Mucosa of stomach (tissue), 1 donor: ENCODE measurements at regions not wholly inside any gene's neighbourhood (a gene's known extent, or its start where the extent isn't known, plus 50 kb on each side); places are given as distances from the start of the nearest gene placed in this dataset.

ENCODE experiments used
- H3K27me3 ChIP-seq: one replicate; pipeline ENCODE4 v1.7.0; 2013; ENCODE audit warnings: mild to moderate bottlenecking, low read length; ENCODE audit not compliant: control insufficient read depth, insufficient read depth
- H3K36me3 ChIP-seq: one replicate; pipeline ENCODE4 v1.7.0; 2013; ENCODE audit warnings: low read length; ENCODE audit not compliant: control insufficient read depth, insufficient read depth
- H3K4me1 ChIP-seq: one replicate; pipeline ENCODE4 v1.7.0; 2013; ENCODE audit warnings: mild to moderate bottlenecking, low read length; ENCODE audit not compliant: control insufficient read depth, insufficient read depth
- H3K4me3 ChIP-seq: one replicate; pipeline ENCODE4 v1.7.0; 2013; ENCODE audit warnings: low read length
- H3K9ac ChIP-seq: one replicate; pipeline ENCODE4 v1.7.0; 2013; ENCODE audit warnings: mild to moderate bottlenecking, low read length, moderate library complexity
- H3K9me3 ChIP-seq: one replicate; pipeline ENCODE4 v1.7.0; 2013; ENCODE audit warnings: mild to moderate bottlenecking, low read length, moderate library complexity; ENCODE audit not compliant: control insufficient read depth
- donor health status: Pancreatic carcinoma.

DNA sequence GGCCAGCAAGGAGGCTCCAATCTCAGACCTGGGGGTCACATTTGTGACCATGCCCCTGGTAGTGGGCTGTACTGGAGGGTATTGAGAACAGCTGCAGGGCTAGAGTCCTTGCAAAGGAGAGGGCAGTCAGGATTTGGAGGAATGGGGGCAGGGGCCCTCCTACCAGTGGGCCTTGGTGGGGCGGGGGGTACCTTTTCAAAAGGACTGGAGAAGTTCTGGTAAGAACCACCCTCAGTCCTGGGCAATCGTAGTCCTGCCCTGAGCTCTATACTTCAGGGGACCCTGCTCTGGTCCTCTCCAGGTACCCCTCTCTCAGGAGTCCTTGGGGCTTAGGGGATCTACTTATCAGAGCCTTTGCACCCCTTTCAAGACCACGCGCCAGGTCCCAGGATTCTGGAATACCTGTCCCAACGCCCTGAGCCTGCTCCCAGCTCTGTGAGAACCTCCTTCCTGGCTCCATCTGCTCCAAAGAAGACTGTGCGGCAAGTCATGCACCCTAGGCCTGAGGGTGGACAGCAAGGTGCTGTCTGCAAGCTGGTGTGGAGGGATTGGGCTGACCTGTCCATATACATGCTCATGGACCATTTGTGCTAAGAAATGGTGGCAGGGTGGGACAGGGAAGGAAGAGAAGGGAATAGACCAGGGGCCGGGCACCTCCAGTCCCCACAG, 134.1 kb upstream of the EEPD1 start:
- no peaks in the 10 kb centered on the region for H3K9me3 ChIP-seq
- H3K4me3 ChIP-seq: no peak overlapping the region
- H3K27me3 ChIP-seq: no peaks in the 10 kb centered on the region
- no peaks in the 10 kb centered on the region for H3K36me3 ChIP-seq
- H3K9ac ChIP-seq: no peak overlapping the region
- no peaks in the 10 kb centered on the region for H3K4me1 ChIP-seq

DNA sequence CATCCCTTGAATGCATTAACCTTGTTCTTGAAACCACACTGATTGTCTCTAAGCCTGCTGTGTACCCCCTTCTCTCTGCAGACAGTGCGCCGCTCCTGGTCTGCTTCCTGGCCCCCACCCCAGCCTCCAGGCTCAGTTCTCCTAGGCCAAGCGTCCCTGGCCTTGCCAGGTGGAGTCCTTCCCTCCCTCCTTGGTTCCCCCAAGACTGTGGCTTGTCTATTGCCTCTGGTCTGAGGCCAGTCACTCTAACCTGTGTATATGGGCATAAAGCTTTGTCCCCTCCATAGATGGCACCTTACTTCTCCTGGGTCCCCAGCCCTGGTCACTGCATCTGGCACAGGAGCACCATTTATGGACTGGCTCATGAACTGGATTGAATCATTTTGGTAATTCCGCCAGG, 133.5 kb upstream of the EEPD1 start:
- Histone ChIP-seq H3K27me3 (no peaks in the 10 kb centered on the region), H3K4me1 (no peaks in the 10 kb centered on the region), H3K36me3 (no peaks in the 10 kb centered on the region), H3K9me3 (no peaks in the 10 kb centered on the region), H3K9ac (no peak overlapping the region), H3K4me3 (no peak overlapping the region)

DNA sequence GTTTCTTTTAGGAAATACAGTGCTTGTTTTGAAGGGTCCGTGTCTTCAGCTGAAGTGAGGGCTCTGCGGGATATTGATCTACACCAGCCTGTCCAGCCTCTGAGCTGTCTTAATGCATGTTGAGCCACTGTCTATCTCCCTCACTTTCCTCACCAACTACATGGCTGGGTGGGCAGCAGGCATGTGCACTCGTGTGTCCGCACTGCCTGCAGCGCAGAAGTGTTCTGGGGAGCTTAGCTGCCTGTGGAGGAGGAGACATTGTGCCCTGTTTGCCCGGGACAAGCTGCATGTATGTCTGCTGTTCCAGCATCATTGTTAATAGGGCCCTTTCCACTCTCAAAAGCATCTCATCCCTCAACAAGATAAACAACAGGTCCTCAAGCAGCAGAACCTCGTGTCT, 133.1 kb upstream of the EEPD1 start:
- no peak overlapping the region for H3K9ac ChIP-seq
- H3K9me3 ChIP-seq: no peaks in the 10 kb centered on the region
- no peak overlapping the region for H3K4me3 ChIP-seq
- no peaks in the 10 kb centered on the region for H3K27me3 ChIP-seq
- H3K36me3 ChIP-seq: no peaks in the 10 kb centered on the region
- no peaks in the 10 kb centered on the region for H3K4me1 ChIP-seq

DNA sequence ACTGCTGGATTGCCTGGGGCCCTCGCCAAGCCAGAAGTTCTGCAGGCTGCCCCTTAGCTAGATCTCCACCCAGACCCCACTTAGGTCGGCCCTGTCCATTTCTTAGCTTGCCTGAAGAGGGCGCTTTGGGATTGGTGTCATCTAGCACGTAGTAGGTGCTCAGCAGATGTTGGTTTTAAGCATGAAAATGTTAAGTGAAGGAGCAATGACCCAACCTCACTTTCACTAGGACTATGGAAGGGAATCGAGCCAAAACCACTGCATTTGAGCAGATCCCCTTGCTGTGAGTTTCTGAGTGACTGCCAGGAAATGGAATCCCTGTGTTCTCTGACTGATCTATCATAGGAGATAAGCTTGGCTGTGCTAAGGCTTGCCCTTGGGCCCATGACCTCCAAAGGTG, 131.7 kb upstream of the EEPD1 start:
- H3K36me3 ChIP-seq: no peaks in the 10 kb centered on the region
- H3K4me1 ChIP-seq: no peaks in the 10 kb centered on the region
- H3K4me3 ChIP-seq: no peak overlapping the region
- no peaks in the 10 kb centered on the region for H3K27me3 ChIP-seq
- no peaks in the 10 kb centered on the region for H3K9me3 ChIP-seq
- H3K9ac ChIP-seq: no peak overlapping the region

DNA sequence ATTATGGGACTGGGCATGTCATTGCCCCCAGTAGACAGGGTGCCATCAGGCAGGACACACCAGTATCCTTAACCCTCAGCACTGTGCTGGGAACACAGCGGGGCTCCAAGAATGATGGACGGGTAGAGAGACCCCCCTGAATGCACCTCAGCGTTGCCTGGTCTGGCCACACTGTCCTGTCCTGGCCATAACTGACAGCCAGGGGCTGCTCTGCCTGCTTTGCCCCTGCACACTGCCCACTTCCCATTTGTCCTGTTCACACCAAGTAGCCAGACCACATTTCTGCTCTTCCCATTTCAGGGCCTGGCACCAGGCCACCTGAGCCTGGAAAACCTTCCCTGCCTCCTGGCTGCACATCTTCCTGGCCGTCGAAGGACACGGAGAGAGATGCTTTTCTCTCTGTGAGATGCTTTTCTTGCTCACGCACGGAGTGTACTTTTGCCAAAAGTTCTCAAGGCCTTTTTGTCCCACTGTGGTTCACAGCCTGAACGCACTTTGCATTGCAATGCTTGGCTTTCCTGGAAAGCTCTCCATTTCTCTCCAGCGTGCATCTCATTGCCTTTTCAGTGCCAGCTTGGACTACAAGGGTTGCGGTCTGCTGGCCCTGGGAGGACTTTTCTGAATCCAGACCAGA, 131.0 kb upstream of the EEPD1 start:
- H3K4me3 ChIP-seq: no peak overlapping the region
- H3K4me1 ChIP-seq: no peaks in the 10 kb centered on the region
- no peak overlapping the region for H3K9ac ChIP-seq
- no peaks in the 10 kb centered on the region for H3K9me3 ChIP-seq
- no peaks in the 10 kb centered on the region for H3K27me3 ChIP-seq
- no peaks in the 10 kb centered on the region for H3K36me3 ChIP-seq

DNA sequence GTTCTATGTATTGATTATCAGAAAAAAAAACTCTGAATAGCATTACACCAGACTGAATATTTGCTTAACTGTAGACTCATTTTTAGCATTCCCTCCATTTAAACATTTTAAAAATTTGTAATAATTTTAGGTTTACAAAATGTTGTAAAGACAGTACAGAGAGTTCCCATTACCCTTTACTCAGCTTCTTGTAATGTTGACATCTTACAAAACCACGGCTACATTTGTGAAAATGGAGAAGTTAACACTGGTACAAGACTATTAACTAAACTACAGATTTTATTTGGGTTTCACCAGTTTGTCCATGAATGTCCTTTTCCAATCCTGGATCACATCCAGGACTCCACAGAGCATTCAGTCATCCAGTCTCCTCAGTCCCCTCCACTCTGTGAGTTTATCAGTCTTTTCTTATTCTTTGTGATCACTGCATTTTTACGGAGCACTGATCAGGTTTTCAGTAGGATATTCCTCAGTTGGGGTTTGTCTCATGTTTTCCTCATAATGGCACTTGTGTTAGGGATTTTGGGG, 130.0 kb upstream of the EEPD1 start:
- H3K4me3 ChIP-seq: no peak overlapping the region
- no peak overlapping the region for H3K9ac ChIP-seq
- no peaks in the 10 kb centered on the region for H3K27me3 ChIP-seq
- no peaks in the 10 kb centered on the region for H3K9me3 ChIP-seq
- no peaks in the 10 kb centered on the region for H3K4me1 ChIP-seq
- H3K36me3 ChIP-seq: no peaks in the 10 kb centered on the region

DNA sequence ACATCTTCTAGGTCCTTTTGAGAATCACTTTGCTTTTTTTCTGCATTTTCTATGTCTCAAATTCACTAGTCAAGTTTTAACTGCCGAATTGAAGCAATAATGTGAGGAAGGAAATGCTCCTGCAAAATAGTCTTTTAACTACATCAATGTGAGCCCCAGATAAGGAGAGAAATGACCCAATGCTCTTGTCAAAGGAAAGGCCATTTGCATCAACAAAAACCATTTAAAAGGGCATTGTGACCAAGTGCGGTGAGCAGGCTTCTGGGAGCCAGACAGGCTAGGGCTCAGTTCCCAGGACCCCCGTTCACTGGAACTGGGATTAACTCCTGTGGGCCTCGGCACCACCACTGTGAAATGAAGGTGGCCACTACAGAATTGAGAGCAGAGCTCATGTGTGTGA, 127.9 kb upstream of the EEPD1 start:
- H3K9me3 ChIP-seq: no peaks in the 10 kb centered on the region
- no peaks in the 10 kb centered on the region for H3K27me3 ChIP-seq

DNA sequence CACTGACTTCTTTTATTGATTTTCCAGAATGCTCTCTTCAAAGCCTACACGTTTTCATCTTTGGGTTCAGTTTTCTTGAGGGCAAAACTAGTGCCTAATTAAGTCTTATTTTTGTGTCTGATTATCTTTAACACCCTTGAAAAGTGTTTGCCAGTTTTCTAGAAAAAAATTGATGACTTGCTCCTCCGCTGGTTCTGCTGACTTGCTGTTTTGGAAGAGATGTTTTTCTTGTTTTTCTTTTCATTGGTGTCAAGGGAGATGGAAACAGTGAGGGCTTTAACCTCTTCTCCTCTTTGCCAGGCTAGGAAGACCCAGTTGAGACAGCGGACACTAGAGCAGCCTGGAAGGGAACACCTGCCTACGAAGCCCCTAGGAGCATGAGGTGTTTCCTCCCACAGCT, 123.7 kb upstream of the EEPD1 start:
- no peaks in the 10 kb centered on the region for H3K27me3 ChIP-seq
- no peaks in the 10 kb centered on the region for H3K36me3 ChIP-seq
- H3K4me1 ChIP-seq: no peaks in the 10 kb centered on the region
- no peak overlapping the region for H3K9ac ChIP-seq
- no peaks in the 10 kb centered on the region for H3K9me3 ChIP-seq
- H3K4me3 ChIP-seq: no peak overlapping the region

More for the DNA sequence above, 127.9 kb upstream of the EEPD1 start:
- Histone ChIP-seq H3K36me3 (no peaks in the 10 kb centered on the region), H3K4me3 (no peak overlapping the region), H3K9ac (no peak overlapping the region), H3K4me1 (no peaks in the 10 kb centered on the region)

DNA sequence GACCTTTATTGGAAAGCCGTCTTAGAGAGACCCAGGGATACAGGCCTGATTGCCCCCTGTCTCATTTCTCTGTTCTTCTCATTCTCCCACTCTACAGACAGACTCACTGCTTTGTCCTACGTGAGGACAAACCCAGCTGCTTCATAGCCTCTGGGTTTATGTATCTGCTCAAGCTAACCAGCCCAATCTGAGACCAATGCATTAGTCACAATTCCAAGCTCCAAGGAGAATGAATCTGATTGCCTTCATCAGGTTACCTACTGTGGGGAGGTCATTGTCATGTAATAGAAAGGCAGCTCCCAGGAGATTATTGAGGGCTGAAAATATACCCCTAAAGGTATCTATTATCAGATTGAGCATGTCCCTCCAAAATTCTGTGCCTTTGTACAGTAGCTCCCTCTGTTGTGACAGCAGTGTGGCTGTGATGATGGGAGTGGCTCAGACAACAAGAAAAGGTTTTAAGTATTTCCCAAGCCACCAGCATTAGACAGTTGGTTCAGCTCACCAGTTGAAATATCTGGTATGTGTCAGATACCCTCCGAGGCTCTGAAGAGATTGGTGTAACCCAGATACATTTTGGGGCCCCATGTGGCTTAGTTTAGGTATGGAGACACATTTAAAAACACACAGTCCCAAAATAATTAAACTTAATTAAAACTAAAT, 123.1 kb upstream of the EEPD1 start:
- H3K4me3 ChIP-seq: no peak overlapping the region
- H3K9ac ChIP-seq: no peak overlapping the region
- no peaks in the 10 kb centered on the region for H3K27me3 ChIP-seq
- H3K9me3 ChIP-seq: no peaks in the 10 kb centered on the region
- no peaks in the 10 kb centered on the region for H3K4me1 ChIP-seq
- no peaks in the 10 kb centered on the region for H3K36me3 ChIP-seq

DNA sequence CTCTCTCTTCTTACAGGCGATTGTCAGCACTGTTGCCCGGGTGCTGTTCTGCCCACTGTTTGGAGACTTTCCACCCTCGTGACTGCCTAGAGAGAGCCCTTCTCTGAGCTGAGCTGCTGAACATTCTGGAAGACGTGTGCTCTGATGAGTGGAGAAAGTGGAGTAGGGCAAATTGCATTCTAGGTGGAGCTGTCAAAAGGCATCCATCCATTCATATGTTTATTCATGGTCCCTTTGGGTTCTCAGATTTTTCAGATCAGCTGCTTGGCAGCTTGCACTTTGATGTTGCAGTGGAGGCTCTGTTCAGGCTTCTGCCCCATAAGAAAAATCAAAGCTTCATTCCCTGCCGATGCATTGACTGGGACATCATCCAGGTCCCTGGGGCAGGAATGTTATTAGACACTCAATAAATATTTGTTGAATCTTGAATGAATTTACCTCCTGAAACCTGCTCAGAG, 120.7 kb upstream of the EEPD1 start:
- Histone ChIP-seq H3K4me3 (no peak overlapping the region), H3K9me3 (no peaks in the 10 kb centered on the region), H3K27me3 (no peaks in the 10 kb centered on the region), H3K9ac (no peak overlapping the region), H3K4me1 (peaks cover 11% of the 10 kb centered on the region), H3K36me3 (no peaks in the 10 kb centered on the region)

DNA sequence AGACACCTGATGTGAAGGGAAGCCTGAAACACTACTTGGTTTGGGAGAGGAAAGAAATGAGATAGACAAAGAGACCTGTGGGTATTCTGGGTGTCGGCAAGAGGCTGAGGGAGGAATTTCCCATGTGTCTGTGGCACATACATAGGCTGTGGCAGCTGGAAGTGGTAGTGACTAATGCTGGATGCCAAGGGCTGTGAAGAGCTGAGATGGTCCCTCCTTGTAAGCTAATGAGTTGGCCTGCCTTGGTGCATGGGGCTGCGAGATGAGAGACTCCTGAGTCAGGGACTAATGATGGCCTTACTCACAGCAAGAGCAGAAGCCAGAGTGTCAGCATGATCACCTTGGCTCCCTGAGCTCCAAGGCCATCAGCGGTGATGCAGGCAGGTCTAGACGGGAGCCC, 119.0 kb upstream of the EEPD1 start:
- Histone ChIP-seq H3K9ac (no peak overlapping the region), H3K4me1 (peaks cover 12% of the 10 kb centered on the region), H3K27me3 (no peaks in the 10 kb centered on the region), H3K9me3 (no peaks in the 10 kb centered on the region), H3K4me3 (no peak overlapping the region), H3K36me3 (no peaks in the 10 kb centered on the region)

DNA sequence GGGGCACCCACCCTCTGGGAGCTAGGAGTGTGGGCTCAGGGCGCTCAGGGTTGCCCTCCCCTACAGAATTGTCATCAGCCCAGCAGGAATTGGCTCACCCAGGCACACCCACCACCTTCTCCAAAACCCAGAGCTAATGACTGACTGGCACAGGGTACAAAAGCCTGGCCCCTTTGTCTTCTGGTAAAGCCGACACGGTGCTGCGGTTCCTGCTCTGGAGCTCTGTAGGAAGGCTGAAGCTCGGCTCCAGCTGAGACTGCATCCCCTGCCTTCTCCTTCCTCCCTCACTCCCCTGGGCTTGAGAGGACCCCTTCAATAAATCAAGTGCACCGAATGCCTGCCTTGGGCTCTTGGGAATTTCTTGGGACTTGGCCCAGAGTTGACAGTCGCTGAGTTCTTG, 117.9 kb upstream of the EEPD1 start:
- H3K4me1 ChIP-seq: peaks cover 12% of the 10 kb centered on the region

More for the DNA sequence above, 117.9 kb upstream of the EEPD1 start:
- Histone ChIP-seq H3K4me3 (no peak overlapping the region), H3K9me3 (no peaks in the 10 kb centered on the region), H3K27me3 (no peaks in the 10 kb centered on the region), H3K9ac (no peak overlapping the region), H3K36me3 (no peaks in the 10 kb centered on the region)
